Stomach (tissue), 4 donors: ENCODE measurements at regions not wholly inside any gene's neighbourhood (a gene's known extent, or its start where the extent isn't known, plus 50 kb on each side); places are given as distances from the start of the nearest gene placed in this dataset.

Experiments
- EP300 ChIP-seq: sonication (generic); formaldehyde crosslinking; IDR thresholded peaks from one replicate; pipeline ENCODE4 v1.6.1; 2017; ENCODE audit warnings: antibody characterized with exemption
- TF ChIP-seq, protein P1 (sequence below), 7 experiments: fragments of 450-650 bp in 4 of 7; fragments of 200-600 bp in 3 of 7; sonication (generic) in 3 of 7; IDR thresholded peaks; one replicate each; pipeline ENCODE4 v1.5.1; 2016 to 2019; ENCODE audit warnings: antibody characterized with exemption in 7 of 7, control low read depth in 2 of 7, mild to moderate bottlenecking in 1 of 7

- TF ChIP-seq, protein P1, sequence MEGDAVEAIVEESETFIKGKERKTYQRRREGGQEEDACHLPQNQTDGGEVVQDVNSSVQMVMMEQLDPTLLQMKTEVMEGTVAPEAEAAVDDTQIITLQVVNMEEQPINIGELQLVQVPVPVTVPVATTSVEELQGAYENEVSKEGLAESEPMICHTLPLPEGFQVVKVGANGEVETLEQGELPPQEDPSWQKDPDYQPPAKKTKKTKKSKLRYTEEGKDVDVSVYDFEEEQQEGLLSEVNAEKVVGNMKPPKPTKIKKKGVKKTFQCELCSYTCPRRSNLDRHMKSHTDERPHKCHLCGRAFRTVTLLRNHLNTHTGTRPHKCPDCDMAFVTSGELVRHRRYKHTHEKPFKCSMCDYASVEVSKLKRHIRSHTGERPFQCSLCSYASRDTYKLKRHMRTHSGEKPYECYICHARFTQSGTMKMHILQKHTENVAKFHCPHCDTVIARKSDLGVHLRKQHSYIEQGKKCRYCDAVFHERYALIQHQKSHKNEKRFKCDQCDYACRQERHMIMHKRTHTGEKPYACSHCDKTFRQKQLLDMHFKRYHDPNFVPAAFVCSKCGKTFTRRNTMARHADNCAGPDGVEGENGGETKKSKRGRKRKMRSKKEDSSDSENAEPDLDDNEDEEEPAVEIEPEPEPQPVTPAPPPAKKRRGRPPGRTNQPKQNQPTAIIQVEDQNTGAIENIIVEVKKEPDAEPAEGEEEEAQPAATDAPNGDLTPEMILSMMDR (IDR thresholded peaks at IDR 0.05) = no peak
- no peak for TF ChIP-seq EP300
These were observed 74.8 kb upstream of the FOXN3 start for GRCh38 chr14:89491711-89492381.
